ENCODE measurements at regions not wholly inside any gene's neighbourhood (a gene's known extent, or its start where the extent isn't known, plus 50 kb on each side); places are given as distances from the start of the nearest gene placed in this dataset.

DNA sequence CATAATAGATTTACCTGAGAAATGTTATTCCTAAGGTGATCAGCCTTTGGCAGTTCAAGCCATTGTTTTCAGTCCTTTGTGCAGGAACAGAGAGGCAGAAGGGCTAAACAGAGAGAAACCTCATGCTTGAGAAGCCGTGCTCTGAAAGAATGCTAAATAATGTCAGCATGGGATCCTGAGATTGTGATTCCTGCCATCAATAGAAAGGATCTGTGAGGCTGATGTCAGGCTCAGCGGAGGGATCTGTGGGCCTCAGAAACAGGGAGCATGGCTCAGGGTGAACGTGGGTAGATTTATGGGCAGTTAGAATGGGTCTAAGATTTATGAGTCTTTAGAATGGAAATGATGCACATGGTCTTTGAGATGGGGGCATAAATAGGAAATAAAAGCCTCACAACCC is 439.2 kb upstream of the IGFBP3 start:
- H3K4me1 Mint-ChIP-seq (ENCODE audit: low read depth, unreplicated experiment), result peaks cover 19% of the 10 kb centered on the region
- TF ChIP-seq, protein P1, sequence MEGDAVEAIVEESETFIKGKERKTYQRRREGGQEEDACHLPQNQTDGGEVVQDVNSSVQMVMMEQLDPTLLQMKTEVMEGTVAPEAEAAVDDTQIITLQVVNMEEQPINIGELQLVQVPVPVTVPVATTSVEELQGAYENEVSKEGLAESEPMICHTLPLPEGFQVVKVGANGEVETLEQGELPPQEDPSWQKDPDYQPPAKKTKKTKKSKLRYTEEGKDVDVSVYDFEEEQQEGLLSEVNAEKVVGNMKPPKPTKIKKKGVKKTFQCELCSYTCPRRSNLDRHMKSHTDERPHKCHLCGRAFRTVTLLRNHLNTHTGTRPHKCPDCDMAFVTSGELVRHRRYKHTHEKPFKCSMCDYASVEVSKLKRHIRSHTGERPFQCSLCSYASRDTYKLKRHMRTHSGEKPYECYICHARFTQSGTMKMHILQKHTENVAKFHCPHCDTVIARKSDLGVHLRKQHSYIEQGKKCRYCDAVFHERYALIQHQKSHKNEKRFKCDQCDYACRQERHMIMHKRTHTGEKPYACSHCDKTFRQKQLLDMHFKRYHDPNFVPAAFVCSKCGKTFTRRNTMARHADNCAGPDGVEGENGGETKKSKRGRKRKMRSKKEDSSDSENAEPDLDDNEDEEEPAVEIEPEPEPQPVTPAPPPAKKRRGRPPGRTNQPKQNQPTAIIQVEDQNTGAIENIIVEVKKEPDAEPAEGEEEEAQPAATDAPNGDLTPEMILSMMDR (IDR thresholded peaks at IDR 0.05; ENCODE audit: unreplicated experiment), result no peak
- no TSS peak for BruUV-seq (replicated peaks)

DNA sequence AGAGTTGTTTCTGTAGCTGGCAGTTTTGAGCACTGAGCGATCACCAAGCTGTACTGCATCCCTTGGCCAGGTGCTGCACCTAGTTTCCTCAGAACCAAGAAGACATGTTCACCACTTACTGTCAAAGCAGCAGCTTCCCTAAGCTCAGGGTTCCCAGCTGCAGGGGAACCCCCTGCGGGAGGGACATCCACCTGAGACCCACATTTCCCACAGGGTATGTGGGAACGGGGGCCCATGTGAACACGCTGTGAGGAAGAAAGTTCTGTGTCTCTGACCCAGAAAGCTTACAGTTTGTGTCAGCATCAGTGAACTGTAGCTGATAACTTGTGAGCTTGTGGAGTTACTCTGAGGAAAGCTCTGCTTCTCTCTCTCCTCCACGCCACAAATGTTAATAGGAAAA is 436.8 kb upstream of the IGFBP3 start:
- CTCF ChIA-PET, result no interaction called here
- intact Hi-C loops (cut with micrococcal nuclease; ENCODE audit: unreplicated experiment), result no loop called here
- no peaks in the 10 kb centered on the region for H3K36me3 Mint-ChIP-seq (ENCODE audit: insufficient read depth, unreplicated experiment)
- BruUV-seq (replicated peaks), result no TSS peak
- no peak overlapping the region for H3K4me3 Mint-ChIP-seq (ENCODE audit: low read depth, unreplicated experiment)
- peaks cover 11% of the 10 kb centered on the region for H3K4me1 Mint-ChIP-seq (ENCODE audit: low read depth, unreplicated experiment)
- no peak overlapping the region for H3K27ac Mint-ChIP-seq (ENCODE audit: unreplicated experiment)
- no peaks in the 10 kb centered on the region for H3K27me3 Mint-ChIP-seq (ENCODE audit: unreplicated experiment)
- peaks cover 3% of the 10 kb centered on the region for H3K9me3 Mint-ChIP-seq (ENCODE audit: low read depth, unreplicated experiment)
- TF ChIP-seq, protein P1 (IDR thresholded peaks at IDR 0.05; ENCODE audit: unreplicated experiment), result no peak
- DNase-seq, result no peak

More for the DNA sequence above, 439.2 kb upstream of the IGFBP3 start:
- intact Hi-C loops (cut with micrococcal nuclease; ENCODE audit: unreplicated experiment), result loop anchor here (2.0 to 5.0 kb wide), 2 partner anchors 127 to 729 kb away; no protein-coding TSS in a partner anchor
- no peak overlapping the region for H3K4me3 Mint-ChIP-seq (ENCODE audit: low read depth, unreplicated experiment)
- H3K36me3 Mint-ChIP-seq (ENCODE audit: insufficient read depth, unreplicated experiment), result no peaks in the 10 kb centered on the region
- H3K9me3 Mint-ChIP-seq (ENCODE audit: low read depth, unreplicated experiment), result no peaks in the 10 kb centered on the region
- no peak for DNase-seq
- H3K27ac Mint-ChIP-seq (ENCODE audit: unreplicated experiment), result no peak overlapping the region
- no peaks in the 10 kb centered on the region for H3K27me3 Mint-ChIP-seq (ENCODE audit: unreplicated experiment)
- CTCF ChIA-PET, result no interaction called here

DNA sequence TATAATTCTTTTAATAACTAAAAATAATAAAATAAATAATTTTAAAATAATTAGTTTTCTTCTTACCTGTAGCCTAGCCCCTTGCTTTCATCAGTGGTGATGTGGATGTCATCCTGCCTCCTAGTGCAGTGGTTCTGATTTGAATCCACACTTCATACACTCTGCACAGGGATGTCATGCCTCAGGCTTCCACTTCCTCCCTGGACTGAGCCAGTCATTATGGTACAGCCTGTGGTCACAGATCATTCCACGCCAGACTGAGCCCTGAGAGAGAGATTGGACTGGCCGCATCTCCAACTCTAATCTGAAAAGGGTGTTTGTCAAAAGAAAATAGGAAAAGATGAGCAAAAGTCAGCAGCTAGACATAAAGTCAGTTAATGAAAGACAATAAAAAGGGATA is 436.2 kb upstream of the IGFBP3 start:
- Mint-ChIP-seq H3K4me3 (ENCODE audit: low read depth, unreplicated experiment) (no peak overlapping the region), H3K9me3 (ENCODE audit: low read depth, unreplicated experiment) (peaks cover 3% of the 10 kb centered on the region), H3K36me3 (ENCODE audit: insufficient read depth, unreplicated experiment) (no peaks in the 10 kb centered on the region), H3K4me1 (ENCODE audit: low read depth, unreplicated experiment) (peaks cover 14% of the 10 kb centered on the region), H3K27ac (ENCODE audit: unreplicated experiment) (no peak overlapping the region), H3K27me3 (ENCODE audit: unreplicated experiment) (no peaks in the 10 kb centered on the region)
- BruUV-seq (replicated peaks), result no TSS peak
- intact Hi-C loops (cut with micrococcal nuclease; ENCODE audit: unreplicated experiment), result no loop called here
- CTCF ChIA-PET, result no interaction called here
- TF ChIP-seq, protein P1 (IDR thresholded peaks at IDR 0.05; ENCODE audit: unreplicated experiment), result no peak
- DNase-seq, result no peak

DNA sequence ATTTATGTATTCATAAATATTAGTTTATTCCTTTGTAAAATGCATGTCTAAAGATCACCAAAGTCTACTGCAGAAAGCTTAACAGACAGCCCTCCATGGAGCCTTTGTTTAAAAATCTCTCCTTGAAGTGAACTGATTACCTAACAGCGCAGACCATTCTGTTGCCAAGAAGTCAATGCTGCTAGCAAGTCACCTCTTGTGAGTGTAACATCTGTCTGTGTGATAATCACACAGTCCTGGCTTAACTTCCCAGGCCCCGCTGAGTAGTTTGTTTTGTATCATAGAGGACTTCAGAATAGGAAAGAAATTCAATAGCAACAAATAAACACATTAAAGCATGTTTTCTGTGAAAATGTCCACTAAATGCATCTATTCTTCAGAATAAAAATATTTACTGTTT is 435.3 kb upstream of the IGFBP3 start:
- Mint-ChIP-seq H3K4me3 (ENCODE audit: low read depth, unreplicated experiment) (no peak overlapping the region), H3K4me1 (ENCODE audit: low read depth, unreplicated experiment) (peaks cover 24% of the 10 kb centered on the region), H3K36me3 (ENCODE audit: insufficient read depth, unreplicated experiment) (no peaks in the 10 kb centered on the region), H3K9me3 (ENCODE audit: low read depth, unreplicated experiment) (peaks cover 3% of the 10 kb centered on the region), H3K27me3 (ENCODE audit: unreplicated experiment) (no peaks in the 10 kb centered on the region), H3K27ac (ENCODE audit: unreplicated experiment) (no peak overlapping the region)
- intact Hi-C loops (cut with micrococcal nuclease; ENCODE audit: unreplicated experiment), result no loop called here
- TF ChIP-seq, protein P1 (IDR thresholded peaks at IDR 0.05; ENCODE audit: unreplicated experiment), result no peak
- CTCF ChIA-PET, result no interaction called here
- no TSS peak for BruUV-seq (replicated peaks)
- no peak for DNase-seq

Data from Calu3 (cell line).